OCI-LY7 (cell line): ENCODE measurements at regions not wholly inside any gene's neighbourhood (a gene's known extent, or its start where the extent isn't known, plus 50 kb on each side); places are given as distances from the start of the nearest gene placed in this dataset.

Experiments used
- BruUV-seq: library from RNA; stranded (reverse); fragments of 400-500 nt; replicated peaks from 2 replicates; lab custom pipeline; 2021; lab: Mats Ljungman, UMichigan
- CTCF ChIA-PET: fragments of 300-600 bp; sonication (Branson Sonifier 250); formaldehyde crosslinking; loops from one replicate; lab custom pipeline; 2022; ENCODE audit warnings: antibody characterized with exemption; ENCODE audit not compliant: unreplicated experiment; lab: Charles Lee
- POLR2A ChIA-PET: fragments of 300-600 bp; sonication (Branson Sonifier 250); formaldehyde crosslinking; loops from one replicate; lab custom pipeline; 2022; ENCODE audit warnings: antibody characterized with exemption; lab: Charles Lee
- DNase-seq: peaks from one replicate; pipeline ENCODE4 v3.0.0-alpha.2; 2015; ENCODE audit warnings: low spot score
- H2AFZ ChIP-seq: fragments of 200-600 bp; sonication (generic), shearing (Covaris generic); 2 replicates; pipeline ENCODE4 v1.6.1; 2014; ENCODE audit warnings: mild to moderate bottlenecking, antibody characterized with exemption, low read length, moderate library complexity
- H3K27ac ChIP-seq: fragments of 200-600 bp; sonication (generic); 2 replicates; pipeline ENCODE4 v1.5.1; 2014; ENCODE audit warnings: mixed run types, low read depth, mild to moderate bottlenecking, moderate library complexity, low read length, inconsistent platforms; ENCODE audit not compliant: poor library complexity, severe bottlenecking
- H3K36me3 ChIP-seq: fragments of 200-600 bp; sonication (generic); 2 replicates; pipeline ENCODE4 v1.6.1; 2014; ENCODE audit warnings: mild to moderate bottlenecking, antibody characterized with exemption, low read length, moderate library complexity, mixed read lengths; ENCODE audit not compliant: insufficient read depth
- H3K4me1 ChIP-seq: fragments of 200-600 bp; sonication (generic); 2 replicates; pipeline ENCODE4 v1.5.1; 2014; ENCODE audit warnings: mild to moderate bottlenecking, low read length; ENCODE audit not compliant: insufficient read depth, poor library complexity, severe bottlenecking
- H3K4me2 ChIP-seq: fragments of 200-600 bp; sonication (generic); 2 replicates; pipeline ENCODE4 v1.6.1; 2014; ENCODE audit warnings: mild to moderate bottlenecking, low read length
- H3K4me3 ChIP-seq: fragments of 200-600 bp; sonication (generic); 2 replicates; pipeline ENCODE4 v1.5.1; 2014; ENCODE audit warnings: mild to moderate bottlenecking, low read depth, low read length; ENCODE audit not compliant: poor library complexity, severe bottlenecking
- H3K79me2 ChIP-seq: fragments of 200-600 bp; sonication (generic); 2 replicates; pipeline ENCODE4 v1.6.1; 2016; ENCODE audit warnings: low read depth, mild to moderate bottlenecking, low read length, moderate library complexity, mixed read lengths; ENCODE audit not compliant: insufficient read depth
- H3K9me2 ChIP-seq: fragments of 200-600 bp; sonication (generic); 2 replicates; pipeline ENCODE4 v1.6.1; 2016; ENCODE audit warnings: mild to moderate bottlenecking, low read length, mixed read lengths; ENCODE audit not compliant: insufficient read depth
- H3K9me3 ChIP-seq: fragments of 200-600 bp; sonication (generic); 2 replicates; pipeline ENCODE4 v1.6.1; 2014; ENCODE audit warnings: mild to moderate bottlenecking, mixed run types, low read length, mixed read lengths
- H4K20me1 ChIP-seq: fragments of 200-600 bp; sonication (generic); 2 replicates; pipeline ENCODE4 v1.6.1; 2014; ENCODE audit warnings: mild to moderate bottlenecking, antibody characterized with exemption, low read length, moderate library complexity, mixed read lengths; ENCODE audit not compliant: insufficient read depth
- EZH2phosphoT487 ChIP-seq: fragments of 200-600 bp; sonication (generic); IDR thresholded peaks from 2 replicates; pipeline ENCODE4 v1.6.1; 2018; ENCODE audit warnings: low read depth, borderline replicate concordance, mild to moderate bottlenecking, mixed run types, antibody characterized with exemption, low read length, moderate library complexity, mixed read lengths
- intact Hi-C: fragments of 100-400 bp; cut with micrococcal nuclease; formaldehyde crosslinking; loops from one replicate; pipeline ENCODE4 v1.10.0; 2022; ENCODE audit not compliant: unreplicated experiment
- TF ChIP-seq, protein P1 (sequence below): fragments of 200-600 bp; sonication (generic); conservative IDR thresholded peaks from 2 replicates; pipeline ENCODE4 v1.5.1; 2014; ENCODE audit warnings: mild to moderate bottlenecking, antibody characterized with exemption, low read length, moderate library complexity, mixed read lengths

DNA sequence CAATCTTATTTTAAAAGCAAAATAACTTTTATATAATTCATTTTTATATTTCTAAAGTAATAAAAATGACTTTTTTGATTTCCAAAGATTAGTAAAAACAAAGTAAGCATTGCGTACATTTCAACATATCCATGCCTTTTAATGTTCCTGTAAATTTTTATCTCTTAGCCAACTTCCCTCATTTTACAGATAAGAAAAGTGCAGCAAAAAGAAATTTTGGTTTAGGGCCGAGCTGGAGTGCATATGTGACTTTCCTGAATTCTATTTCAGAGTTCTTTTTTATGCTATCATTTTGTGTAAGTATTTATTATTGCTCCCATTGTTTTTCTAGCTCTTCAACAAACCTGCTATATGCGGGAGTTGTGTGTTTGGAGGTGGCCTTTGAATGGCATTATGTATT, 195.3 kb downstream of the NHLRC3 start:
- no peak for TF ChIP-seq EZH2phosphoT487
- TF ChIP-seq, protein P1, sequence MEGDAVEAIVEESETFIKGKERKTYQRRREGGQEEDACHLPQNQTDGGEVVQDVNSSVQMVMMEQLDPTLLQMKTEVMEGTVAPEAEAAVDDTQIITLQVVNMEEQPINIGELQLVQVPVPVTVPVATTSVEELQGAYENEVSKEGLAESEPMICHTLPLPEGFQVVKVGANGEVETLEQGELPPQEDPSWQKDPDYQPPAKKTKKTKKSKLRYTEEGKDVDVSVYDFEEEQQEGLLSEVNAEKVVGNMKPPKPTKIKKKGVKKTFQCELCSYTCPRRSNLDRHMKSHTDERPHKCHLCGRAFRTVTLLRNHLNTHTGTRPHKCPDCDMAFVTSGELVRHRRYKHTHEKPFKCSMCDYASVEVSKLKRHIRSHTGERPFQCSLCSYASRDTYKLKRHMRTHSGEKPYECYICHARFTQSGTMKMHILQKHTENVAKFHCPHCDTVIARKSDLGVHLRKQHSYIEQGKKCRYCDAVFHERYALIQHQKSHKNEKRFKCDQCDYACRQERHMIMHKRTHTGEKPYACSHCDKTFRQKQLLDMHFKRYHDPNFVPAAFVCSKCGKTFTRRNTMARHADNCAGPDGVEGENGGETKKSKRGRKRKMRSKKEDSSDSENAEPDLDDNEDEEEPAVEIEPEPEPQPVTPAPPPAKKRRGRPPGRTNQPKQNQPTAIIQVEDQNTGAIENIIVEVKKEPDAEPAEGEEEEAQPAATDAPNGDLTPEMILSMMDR = no peak
- ChIA-PET POLR2A (no interaction called here), CTCF (no interaction called here)
- Histone ChIP-seq H2AFZ (no peak overlapping the region), H3K4me3 (no peak overlapping the region), H4K20me1 (no peaks in the 10 kb centered on the region), H3K4me1 (no peaks in the 10 kb centered on the region), H3K9me3 (no peaks in the 10 kb centered on the region), H3K9me2 (no peaks in the 10 kb centered on the region), H3K36me3 (no peaks in the 10 kb centered on the region), H3K4me2 (no peak overlapping the region), H3K27ac (no peak overlapping the region), H3K79me2 (no peaks in the 10 kb centered on the region)
- no TSS peak for BruUV-seq
- DNase-seq = no peak
- intact Hi-C loops = no loop called here

- H3K9me2 ChIP-seq = no peaks in the 10 kb centered on the region
- H3K9me3 ChIP-seq = no peaks in the 10 kb centered on the region
- CTCF ChIA-PET = no interaction called here
- no TSS peak for BruUV-seq
- no peak for TF ChIP-seq EZH2phosphoT487
- TF ChIP-seq, protein P1 = no peak
- no peak overlapping the region for H3K4me2 ChIP-seq
- H3K4me1 ChIP-seq = no peaks in the 10 kb centered on the region
- POLR2A ChIA-PET = no interaction called here
- no peak overlapping the region for H3K27ac ChIP-seq
- no peak overlapping the region for H2AFZ ChIP-seq
- H3K36me3 ChIP-seq = no peaks in the 10 kb centered on the region
- no peak overlapping the region for H3K4me3 ChIP-seq
- H4K20me1 ChIP-seq = no peaks in the 10 kb centered on the region
- DNase-seq = no peak
- H3K79me2 ChIP-seq = no peaks in the 10 kb centered on the region
- intact Hi-C loops = no loop called here
Observed at GRCh38 chr13:39244561-39245230, 206.4 kb downstream of the NHLRC3 start.

- Histone ChIP-seq H2AFZ (no peak overlapping the region), H3K4me2 (no peak overlapping the region), H3K36me3 (no peaks in the 10 kb centered on the region), H3K27ac (no peak overlapping the region), H3K9me3 (no peaks in the 10 kb centered on the region), H3K9me2 (no peaks in the 10 kb centered on the region), H3K4me1 (no peaks in the 10 kb centered on the region), H4K20me1 (no peaks in the 10 kb centered on the region), H3K4me3 (no peak overlapping the region), H3K79me2 (no peaks in the 10 kb centered on the region)
- CTCF ChIA-PET = no interaction called here
- intact Hi-C loops = no loop called here
- BruUV-seq = no TSS peak
- POLR2A ChIA-PET = interaction anchor here (0.6 to 1.4 kb wide), 3 partner anchors 12 to 190 kb away, joined by 3 to 6 read pairs (median 4); no protein-coding TSS in a partner anchor
- no peak for DNase-seq
- TF ChIP-seq EZH2phosphoT487 = no peak
- TF ChIP-seq, protein P1 = no peak
Observed at GRCh38 chr13:39245688-39246087, 207.4 kb downstream of the NHLRC3 start.
